Transverse colon (tissue), 4 donors: ENCODE measurements at regions not wholly inside any gene's neighbourhood (a gene's known extent, or its start where the extent isn't known, plus 50 kb on each side); places are given as distances from the start of the nearest gene placed in this dataset.

Source experiments
- DNase-seq: peaks from one replicate; pipeline ENCODE4 v3.0.0-alpha.2; 2019
- H3K27ac ChIP-seq, 4 donors: fragments of 200-600 bp; sonication (generic); 2 replicates each; pipeline ENCODE4 v1.5.1; 2016 to 2018; ENCODE audit warnings: inconsistent platforms in 4 of 4
- H3K27me3 ChIP-seq: fragments of 200-600 bp; sonication (generic); 2 replicates; pipeline ENCODE4 v1.5.1; 2017; ENCODE audit warnings: inconsistent platforms
- H3K36me3 ChIP-seq, 4 donors: fragments of 200-600 bp; sonication (generic); 2 replicates each; pipeline ENCODE4 v1.5.1; 2017 to 2019; ENCODE audit warnings: inconsistent platforms in 4 of 4
- H3K4me1 ChIP-seq, 4 donors: fragments of 200-600 bp; sonication (generic); 2 replicates each; pipeline ENCODE4 v1.5.1; 2017 to 2020; ENCODE audit warnings: inconsistent platforms in 4 of 4
- H3K4me3 ChIP-seq, 4 donors: fragments of 200-600 bp; sonication (generic); 1 replicate in 1 of 4; 2 replicates in 3 of 4; pipeline versions ENCODE4 v1.5.1 to v1.6.1; 2017 to 2019; ENCODE audit warnings: inconsistent platforms in 4 of 4
- H3K9me3 ChIP-seq, 2 donors: fragments of 200-600 bp; sonication (generic); 2 replicates each; pipeline ENCODE4 v1.5.1; 2017 to 2019; ENCODE audit warnings: inconsistent platforms in 2 of 2
- EP300 ChIP-seq: sonication (generic); formaldehyde crosslinking; IDR thresholded peaks from one replicate; pipeline ENCODE4 v1.6.1; 2017; ENCODE audit warnings: antibody characterized with exemption, low read depth
- POLR2A ChIP-seq: fragments of 450-650 bp; IDR thresholded peaks from one replicate; pipeline ENCODE4 v1.6.1; 2016; ENCODE audit warnings: antibody characterized with exemption, mild to moderate bottlenecking, moderate library complexity
- POLR2AphosphoS5 ChIP-seq, 3 donors: sonication (generic); formaldehyde crosslinking; IDR thresholded peaks; one replicate each; pipeline ENCODE4 v1.6.1; 2016; ENCODE audit warnings: antibody characterized with exemption in 3 of 3
- WGBS, 2 donors: methylation state at CpG; one replicate each; pipeline ENCODE4 v1.1.5; 2018; ENCODE audit warnings: low coverage in 1 of 2; 5-methylcytosine and 5-hydroxymethylcytosine counted together
- in situ Hi-C, 4 donors: fragments of 200-750 bp; cut with MboI; loops; one replicate each; pipeline versions ENCODE4 v1.15.0 to v1.15.1; 2017; ENCODE audit warnings: low sequenced_read_pairs in 3 of 4, low pct_ligation_motif_present in 1 of 4, low pct_unique_long_range_greater_than_20kb in 1 of 4
- intact Hi-C: fragments of 100-400 bp; cut with DNase I; formaldehyde crosslinking; loops from one replicate; pipeline ENCODE4 v1.15.1; 2023; ENCODE audit warnings: low total_unique reads
- TF ChIP-seq, protein P1 (sequence below), 5 experiments: fragments of 200-600 bp in 3 of 5; fragments of 450-650 bp in 2 of 5; sonication (generic) in 3 of 5; IDR thresholded peaks; 1 replicate in 2 of 5; 2 replicates in 3 of 5; pipeline ENCODE4 v1.5.1; 2016 to 2017; ENCODE audit warnings: antibody characterized with exemption in 5 of 5, inconsistent platforms in 3 of 5, mild to moderate bottlenecking in 2 of 5, moderate library complexity in 1 of 5

- in situ Hi-C loops (no loop called here), intact Hi-C loops (no loop called here)
- TF ChIP-seq, protein P1, sequence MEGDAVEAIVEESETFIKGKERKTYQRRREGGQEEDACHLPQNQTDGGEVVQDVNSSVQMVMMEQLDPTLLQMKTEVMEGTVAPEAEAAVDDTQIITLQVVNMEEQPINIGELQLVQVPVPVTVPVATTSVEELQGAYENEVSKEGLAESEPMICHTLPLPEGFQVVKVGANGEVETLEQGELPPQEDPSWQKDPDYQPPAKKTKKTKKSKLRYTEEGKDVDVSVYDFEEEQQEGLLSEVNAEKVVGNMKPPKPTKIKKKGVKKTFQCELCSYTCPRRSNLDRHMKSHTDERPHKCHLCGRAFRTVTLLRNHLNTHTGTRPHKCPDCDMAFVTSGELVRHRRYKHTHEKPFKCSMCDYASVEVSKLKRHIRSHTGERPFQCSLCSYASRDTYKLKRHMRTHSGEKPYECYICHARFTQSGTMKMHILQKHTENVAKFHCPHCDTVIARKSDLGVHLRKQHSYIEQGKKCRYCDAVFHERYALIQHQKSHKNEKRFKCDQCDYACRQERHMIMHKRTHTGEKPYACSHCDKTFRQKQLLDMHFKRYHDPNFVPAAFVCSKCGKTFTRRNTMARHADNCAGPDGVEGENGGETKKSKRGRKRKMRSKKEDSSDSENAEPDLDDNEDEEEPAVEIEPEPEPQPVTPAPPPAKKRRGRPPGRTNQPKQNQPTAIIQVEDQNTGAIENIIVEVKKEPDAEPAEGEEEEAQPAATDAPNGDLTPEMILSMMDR (IDR thresholded peaks at IDR 0.05): no peak
- TF ChIP-seq POLR2AphosphoS5 (IDR thresholded peaks at IDR 0.05) (no peak), POLR2A (no peak), EP300 (no peak)
- Histone ChIP-seq H3K27me3 (no peaks in the 10 kb centered on the region), H3K4me3 (no peak overlapping the region), H3K4me1 (no peaks in the 10 kb centered on the region), H3K36me3 (no peaks in the 10 kb centered on the region), H3K27ac (no peak overlapping the region), H3K9me3 (no peaks in the 10 kb centered on the region)
- 76 to 77% methylated on average over 5 of the region's 5 CpGs for WGBS, 2 donors
- DNase-seq: peak; percentile 17
Observed at GRCh38 chr2:161090411-161090810, 69.8 kb upstream of the TANK start.

DNA sequence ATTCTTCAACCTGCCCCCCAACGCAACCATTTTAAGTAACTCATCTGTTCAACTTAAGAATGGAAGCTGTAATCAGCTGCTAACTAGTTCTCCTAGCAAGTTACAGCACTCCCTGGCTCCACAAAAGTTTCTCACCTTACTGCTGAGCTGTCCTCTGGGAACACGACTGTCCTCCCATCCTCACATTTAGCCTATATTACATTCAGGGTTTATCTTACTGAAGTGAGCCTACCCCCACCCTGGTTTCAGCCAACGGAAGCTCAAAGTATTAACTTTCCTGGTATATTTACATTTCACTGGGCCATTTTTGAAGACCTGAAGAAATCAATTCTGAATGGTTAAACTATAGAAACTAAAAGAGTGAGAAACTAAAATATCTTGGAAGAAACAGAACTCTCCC is 64.9 kb upstream of the TANK start:
- intact Hi-C loops (no loop called here), in situ Hi-C loops (no loop called here)
- DNase-seq: no peak
- Histone ChIP-seq H3K27me3 (no peaks in the 10 kb centered on the region), H3K36me3 (no peaks in the 10 kb centered on the region), H3K4me3 (no peak overlapping the region), H3K27ac (no peak overlapping the region), H3K4me1 (no peaks in the 10 kb centered on the region), H3K9me3 (no peaks in the 10 kb centered on the region)
- WGBS, 2 donors: 72 to 85% methylated on average over 2 to 3 of the region's 3 CpGs
- TF ChIP-seq POLR2AphosphoS5 (IDR thresholded peaks at IDR 0.05) (no peak), EP300 (no peak), POLR2A (no peak)
- TF ChIP-seq, protein P1 (IDR thresholded peaks at IDR 0.05): no peak

DNA sequence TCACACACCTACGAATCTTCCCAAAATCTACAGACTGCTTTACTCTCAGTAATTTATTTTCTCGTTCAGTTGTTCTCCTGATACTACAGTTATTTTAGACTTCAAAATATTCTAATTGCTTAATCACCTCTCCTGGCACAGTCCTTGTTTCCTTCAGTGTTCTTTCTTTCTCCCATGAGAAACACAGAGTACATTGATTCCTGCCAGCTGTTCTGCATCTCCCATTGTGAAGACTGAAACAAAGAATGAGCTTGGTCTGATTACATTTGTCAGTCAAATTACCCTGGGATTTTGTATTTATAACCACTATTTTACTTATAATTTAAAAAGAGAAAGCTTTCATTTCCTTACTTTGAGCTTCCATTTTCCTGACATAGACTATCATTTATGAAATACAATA is 63.9 kb upstream of the TANK start:
- intact Hi-C loops (no loop called here), in situ Hi-C loops (no loop called here)
- no peaks in the 10 kb centered on the region for H3K9me3 ChIP-seq
- H3K4me1 ChIP-seq: no peaks in the 10 kb centered on the region
- H3K36me3 ChIP-seq: no peaks in the 10 kb centered on the region
- H3K27ac ChIP-seq: no peak overlapping the region
- no peaks in the 10 kb centered on the region for H3K27me3 ChIP-seq
- H3K4me3 ChIP-seq: no peak overlapping the region
- no peak for DNase-seq
- no peak for TF ChIP-seq POLR2A
- TF ChIP-seq EP300: no peak
- TF ChIP-seq, protein P1 (IDR thresholded peaks at IDR 0.05): no peak
- TF ChIP-seq POLR2AphosphoS5 (IDR thresholded peaks at IDR 0.05): no peak
- WGBS, 2 donors: 71 to 73% methylated on average over 2 of the region's 2 CpGs

DNA sequence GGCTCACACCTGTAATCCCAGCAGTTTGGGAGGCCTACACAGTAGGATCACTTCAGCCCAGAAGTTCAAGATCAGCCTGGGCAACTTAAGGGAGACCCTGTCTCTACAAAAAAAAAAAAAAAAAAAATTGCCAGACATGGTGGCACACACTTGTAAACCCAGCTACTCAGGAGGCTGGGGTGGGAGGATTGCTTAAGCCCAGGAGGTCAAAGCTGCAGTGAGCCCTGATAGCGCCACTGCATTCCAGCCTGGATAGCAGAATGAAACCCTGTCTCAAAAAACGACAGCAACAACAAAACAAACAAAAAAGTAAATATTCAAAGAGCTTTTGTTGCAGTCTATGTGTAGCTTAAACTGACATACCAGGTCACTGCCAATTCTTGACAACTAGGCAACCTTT is 63.1 kb upstream of the TANK start:
- DNase-seq: no peak
- Histone ChIP-seq H3K4me3 (no peak overlapping the region), H3K36me3 (no peaks in the 10 kb centered on the region), H3K27me3 (no peaks in the 10 kb centered on the region), H3K9me3 (no peaks in the 10 kb centered on the region), H3K27ac (no peak overlapping the region), H3K4me1 (peaks cover 0 to 2% (median 0%) of the 10 kb centered on the region in 4 donors)
- TF ChIP-seq, protein P1 (IDR thresholded peaks at IDR 0.05): no peak
- TF ChIP-seq POLR2A: no peak
- no peak for TF ChIP-seq EP300
- no peak for TF ChIP-seq POLR2AphosphoS5 (IDR thresholded peaks at IDR 0.05)
- WGBS, 2 donors: 50 to 74% methylated on average over 2 of the region's 2 CpGs
- in situ Hi-C loops: no loop called here
- intact Hi-C loops: no loop called here
